NCI-H128 (cell line): ENCODE measurements at regions not wholly inside any gene's neighbourhood (a gene's known extent, or its start where the extent isn't known, plus 50 kb on each side); places are given as distances from the start of the nearest gene placed in this dataset.
"Not testable (repeated sequence)": the region's sequence is repeated elsewhere in the genome, so short reads cannot be mapped to it uniquely, and the experiment has no call there.

Experiments
- DNase-seq: peaks from one replicate; lab custom pipeline; 2025; ENCODE audit not compliant: unreplicated experiment; lab: John Stamatoyannopoulos, UW

DNA sequence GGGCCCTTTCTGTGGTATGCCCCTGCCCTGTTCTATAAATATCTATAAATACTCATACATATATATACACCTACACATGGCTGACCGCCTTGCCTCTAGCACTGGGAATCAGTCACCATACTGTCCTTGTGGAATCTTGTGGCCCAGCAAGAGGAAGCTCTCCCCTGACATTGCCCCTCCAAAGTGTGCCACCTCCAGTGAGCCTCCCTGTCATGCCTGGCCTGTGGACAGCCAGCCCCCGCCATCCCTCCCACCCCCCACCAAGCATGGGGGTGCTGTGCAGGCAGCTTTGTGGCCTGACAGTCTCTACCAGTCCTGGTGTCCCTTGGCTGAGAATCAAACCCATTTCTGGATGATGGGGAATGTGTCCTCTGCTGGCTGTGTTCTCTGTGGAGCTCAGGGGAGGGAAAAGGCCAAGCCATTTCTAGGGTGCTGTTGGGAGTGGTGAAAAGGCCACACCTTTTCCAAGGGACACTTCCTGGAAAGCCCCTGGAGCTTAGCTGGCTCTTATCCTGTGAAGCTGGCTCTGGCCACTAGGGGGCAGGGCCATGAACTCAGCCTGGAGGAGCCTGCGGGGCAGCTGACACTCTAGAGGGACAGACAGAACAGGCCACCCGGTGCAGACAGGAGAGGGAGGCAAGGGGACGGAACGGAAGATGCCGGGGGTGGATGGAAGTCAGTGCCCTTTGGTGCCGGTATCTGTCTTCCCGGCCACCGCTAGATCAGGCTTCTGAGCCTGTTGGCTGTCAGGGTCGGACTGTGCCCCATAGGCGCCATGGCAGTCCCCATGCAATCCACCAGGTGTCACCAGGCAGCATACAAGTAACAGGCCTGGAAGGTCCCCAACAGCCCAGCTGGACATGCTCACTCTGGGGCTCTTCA is 167.2 kb downstream of the TBC1D2B start:
- not testable (repeated sequence) for DNase-seq

DNA sequence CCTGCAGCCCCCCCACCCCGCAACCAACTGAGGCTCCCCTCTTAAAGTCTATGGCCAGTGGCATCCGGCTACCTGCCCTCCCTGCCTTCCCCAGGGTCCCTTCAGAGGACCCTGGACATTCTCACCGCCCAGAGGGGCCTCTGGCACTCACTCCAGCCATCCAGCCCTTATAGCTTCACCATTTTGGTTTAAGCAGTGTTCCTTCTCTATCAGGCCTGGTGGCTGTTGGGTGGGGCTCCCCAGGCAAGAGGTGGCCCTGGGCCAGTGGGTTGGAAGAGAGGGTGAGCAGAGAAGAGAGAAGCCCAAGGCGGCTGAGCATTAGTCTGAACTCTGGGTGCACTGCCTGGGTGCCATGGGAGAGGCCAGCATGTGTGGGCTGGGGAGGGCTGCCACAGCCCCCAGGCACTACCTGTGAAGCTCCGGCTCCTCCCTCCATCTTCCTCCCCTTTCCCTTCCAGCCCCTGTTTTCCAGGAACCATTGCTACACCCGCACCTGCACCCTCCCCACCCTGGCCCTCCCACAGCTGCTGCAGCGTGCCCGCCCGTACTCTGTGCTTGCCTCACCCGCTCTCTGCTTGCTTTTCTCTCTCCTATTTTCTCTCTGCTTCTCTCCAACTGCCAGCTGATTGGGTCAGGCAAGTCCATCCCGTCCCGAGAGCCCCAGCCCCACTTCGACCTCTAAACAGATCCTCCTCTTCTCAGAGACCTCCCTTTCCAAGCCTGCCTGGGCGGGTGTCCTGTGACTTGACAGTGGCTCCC is 168.2 kb downstream of the TBC1D2B start:
- no peak for DNase-seq

DNA sequence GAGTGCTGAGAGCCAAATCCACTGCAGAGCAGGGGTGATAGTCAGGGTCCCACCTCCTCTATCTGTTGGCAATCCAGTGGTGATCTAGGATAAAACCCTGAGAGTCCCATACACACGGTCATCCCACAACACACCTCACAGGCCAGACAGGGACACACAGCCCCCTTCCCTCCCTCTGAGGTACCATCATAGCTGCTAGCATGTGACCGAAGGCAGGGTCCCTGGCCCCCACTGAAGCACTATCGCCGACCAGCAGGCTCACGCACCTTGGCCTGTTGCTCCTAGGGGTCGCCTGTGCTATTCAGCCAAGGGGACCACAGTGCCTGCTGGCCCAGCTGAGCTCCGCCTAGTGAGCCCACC is 168.8 kb downstream of the TBC1D2B start:
- DNase-seq: not testable (repeated sequence)

DNA sequence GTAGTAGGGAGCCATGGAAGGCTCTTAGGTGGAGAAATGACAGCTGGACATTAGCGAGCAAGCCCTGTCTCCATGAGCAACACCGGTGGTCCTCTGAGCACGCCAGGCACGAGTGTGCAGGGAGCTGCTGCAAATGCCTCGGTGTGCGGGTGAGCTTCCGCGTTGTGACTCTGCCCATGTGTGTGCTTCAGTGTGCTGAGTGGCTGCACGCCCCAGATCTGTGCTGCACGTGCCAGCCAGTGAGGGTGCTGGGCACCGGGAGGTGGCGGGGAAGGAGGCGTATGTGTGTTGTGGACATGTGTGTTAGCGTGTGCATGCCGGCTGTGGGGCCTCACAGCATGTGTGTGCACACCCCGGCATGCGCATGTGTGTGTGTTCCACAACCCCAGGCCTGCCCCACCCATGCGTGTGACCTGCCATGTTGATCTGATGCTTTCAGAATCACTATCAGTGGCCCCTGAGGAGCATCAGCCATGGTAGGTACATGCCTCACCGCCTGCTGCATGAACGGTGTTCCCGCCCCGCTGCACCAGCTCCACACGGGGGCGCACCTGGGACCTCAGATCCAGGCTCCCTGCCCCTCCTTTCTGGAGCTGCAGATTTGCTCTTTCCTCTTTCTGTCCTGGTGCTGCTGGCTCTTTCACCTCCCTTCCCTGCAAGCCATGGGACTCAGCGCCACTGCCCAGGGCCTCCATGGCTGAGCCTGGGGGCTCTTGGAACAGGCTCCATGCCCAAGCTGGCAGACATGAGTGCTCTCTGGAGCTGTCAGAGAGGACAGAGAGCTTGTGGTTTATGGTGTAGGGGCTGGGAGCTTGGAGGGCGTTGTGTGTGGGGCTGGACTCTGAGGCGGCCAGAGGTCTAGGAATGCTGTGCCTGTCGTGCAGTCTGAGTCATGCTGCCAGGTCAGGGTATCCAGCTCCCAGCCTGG is 169.4 kb downstream of the TBC1D2B start:
- no peak for DNase-seq

DNA sequence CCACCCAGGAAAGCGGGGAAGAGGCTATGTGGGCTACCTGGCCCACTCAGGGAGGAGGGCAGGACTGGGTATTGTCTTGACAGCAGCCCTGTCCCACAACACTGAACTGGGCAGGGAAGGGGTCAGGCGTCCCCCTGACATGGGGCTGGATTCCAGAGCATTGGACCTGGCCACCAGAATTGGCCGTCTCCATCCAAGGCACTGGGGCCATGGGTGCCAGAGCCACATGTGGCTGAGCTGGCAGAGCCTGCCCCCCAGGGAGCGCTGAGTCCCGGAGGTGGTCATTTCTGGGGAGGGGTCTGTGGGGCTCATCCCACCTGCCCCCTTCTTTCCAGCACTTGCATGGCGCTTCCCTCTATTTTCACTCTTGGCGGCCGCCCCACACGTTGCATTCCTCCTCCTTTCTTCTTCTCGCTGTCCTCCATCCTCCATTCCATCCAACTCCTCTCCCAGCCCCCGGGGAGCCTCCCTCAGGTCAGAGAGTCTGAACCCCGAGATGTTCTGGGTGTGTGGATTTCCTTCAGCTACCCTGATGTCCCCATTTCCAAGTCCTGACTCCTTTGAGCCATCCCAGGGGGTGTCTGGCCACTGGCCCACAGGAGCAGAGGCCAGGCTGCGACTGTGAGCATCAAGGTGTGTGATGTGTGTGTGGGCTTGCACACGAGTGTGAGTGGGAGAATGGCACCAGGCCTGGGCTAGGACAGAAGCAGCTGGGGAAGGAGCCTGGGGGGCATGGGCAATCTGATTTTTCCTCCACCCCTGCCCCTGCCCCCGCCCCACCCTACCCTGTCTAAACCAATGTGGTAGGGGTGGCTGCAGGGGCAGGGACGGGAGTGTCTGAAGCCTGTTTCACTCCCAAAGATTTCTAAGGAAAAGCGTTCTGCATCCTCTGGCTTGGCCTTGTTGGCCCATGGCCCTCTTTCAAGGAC is 171.2 kb downstream of the TBC1D2B start:
- not testable (repeated sequence) for DNase-seq

DNA sequence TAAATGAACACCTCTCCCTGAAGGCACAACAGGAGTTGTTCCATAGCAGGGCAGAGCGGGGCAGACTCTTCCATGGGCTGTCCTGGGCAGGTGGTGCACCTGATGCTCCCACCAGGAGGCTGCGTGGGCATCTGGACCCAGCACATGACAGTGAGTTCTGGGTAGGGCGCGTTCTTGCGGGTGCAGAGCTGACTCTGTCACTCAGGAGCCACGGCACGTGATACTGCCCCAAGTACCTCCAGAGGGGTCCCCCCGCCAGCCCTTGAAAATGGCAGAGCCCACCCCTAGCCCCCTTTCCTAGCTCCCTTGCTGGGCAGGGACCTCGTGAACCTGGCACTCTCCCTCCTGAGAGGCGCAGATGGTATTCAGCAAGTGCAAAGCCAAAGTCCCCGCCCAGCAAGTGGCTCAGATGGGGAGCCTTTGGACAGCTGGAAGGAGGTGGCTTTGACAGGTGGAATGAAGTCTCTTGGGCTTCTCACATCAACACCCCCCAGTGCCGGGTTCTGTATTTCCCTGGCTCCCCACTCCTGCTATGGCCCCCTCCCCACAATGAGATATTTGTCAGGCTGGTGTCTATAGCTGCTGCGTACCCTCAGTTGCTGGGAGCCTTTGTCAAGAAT is 172.1 kb downstream of the TBC1D2B start:
- no peak for DNase-seq

DNA sequence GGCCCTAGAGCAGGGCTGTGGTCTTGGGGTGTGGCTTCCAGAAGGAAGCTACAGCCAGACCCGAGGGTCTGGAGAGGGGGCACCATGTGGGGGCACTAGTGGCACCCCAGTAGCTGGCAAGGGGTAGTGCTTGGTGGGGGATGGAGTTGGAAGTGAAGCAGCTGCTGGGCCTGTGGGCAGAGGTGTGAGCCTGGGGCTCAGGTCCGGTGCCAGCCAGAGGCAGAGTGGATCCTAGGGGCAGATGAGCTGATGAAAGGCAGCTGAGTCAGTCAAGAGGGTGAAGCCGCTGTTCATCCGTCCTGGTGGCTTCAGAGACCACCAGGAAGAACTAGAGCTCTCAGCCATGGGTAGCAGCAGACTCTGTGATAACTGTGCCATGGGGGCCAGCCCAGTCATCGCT is 172.6 kb downstream of the TBC1D2B start:
- DNase-seq: no peak

DNA sequence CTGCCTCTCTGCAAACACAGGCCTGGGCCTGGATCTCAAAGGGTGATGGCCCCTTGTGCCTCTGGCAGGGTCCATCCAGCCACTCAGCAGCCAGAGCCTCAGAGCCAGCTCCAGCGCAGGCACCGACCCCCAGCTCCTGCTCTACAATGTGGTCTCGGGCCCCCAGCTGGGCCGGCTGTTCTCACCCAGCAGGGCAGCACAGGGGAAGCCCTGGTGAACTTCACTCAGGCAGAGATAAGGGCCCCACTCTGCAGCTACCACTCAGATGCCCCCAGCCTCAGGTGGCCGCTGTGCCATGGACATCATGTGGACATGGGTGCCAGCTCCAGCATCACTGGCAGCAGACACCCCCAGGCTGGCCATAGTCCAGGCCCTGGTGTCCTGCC is 173.1 kb downstream of the TBC1D2B start:
- DNase-seq: no peak

DNA sequence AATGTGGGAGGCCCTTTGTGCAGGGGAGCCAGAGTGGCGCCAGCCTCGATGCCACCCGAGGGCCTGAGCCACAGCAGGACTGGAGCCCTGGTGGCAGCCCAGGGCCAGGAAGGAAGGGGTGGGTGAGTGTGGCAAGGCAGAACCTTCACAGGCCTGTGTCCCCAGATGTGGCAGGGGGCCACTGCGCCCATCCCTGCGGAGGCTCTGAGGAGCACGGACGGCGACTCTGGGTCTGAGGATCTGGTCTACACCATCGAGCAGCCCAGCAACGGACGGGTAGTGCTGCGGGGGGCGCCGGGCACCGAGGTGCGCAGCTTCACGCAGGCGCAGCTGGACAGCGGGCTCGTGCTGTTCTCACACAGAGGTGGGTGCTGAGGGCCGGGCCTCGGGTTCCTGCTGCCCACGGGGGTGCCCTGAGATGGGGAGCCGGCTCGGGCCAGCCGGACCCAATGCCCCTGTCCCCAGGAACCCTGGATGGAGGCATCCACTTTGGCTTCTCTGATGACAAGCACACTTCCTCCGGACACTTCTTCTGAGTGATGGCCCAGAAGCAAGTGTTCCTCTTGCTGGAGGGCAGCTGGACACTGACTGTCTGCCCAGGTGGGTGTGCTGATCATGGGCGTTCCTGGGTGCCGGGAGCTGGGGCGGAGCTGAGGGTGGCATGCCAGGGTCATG is 173.6 kb downstream of the TBC1D2B start:
- not testable (repeated sequence) for DNase-seq

DNA sequence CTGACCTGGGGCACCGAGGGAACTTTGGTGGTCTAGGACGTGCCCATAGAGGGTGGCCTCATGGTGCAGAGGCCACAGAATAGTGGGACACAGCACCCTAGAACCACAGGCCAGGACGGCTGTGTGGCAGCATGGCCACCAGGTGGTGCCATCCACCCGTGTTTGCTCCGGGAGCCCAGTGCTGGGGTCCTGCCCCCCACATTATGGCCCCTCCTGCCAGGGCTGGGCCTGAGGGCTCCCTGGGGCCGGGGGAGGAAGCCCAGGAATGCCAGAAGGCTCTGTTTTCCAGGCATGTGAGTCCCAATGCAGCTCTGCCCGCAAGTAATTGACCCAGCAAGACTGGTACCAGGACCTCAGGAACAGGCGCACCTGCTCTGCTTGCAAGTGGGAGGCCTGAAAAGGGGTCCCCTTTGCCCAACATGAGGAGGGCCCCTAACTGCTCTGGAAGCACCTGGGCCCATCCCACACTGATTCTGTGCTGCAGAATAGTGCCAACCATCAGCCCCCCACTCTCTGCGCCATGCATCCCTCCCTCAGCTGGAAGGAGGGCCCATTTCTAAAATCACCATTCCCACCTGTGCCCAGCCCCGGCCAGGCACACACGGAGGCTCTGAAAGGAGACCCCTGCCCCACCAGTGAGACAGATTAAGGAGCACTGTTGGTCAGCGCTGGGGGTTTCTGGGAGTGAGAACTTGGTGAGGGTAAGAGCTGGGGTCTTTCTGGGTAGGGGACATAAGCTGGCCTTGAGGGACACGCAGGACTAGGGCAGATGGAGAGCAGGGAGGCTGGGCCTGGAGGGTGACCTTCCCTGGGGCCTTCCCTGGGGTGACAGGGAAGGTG is 174.4 kb downstream of the TBC1D2B start:
- not testable (repeated sequence) for DNase-seq

DNA sequence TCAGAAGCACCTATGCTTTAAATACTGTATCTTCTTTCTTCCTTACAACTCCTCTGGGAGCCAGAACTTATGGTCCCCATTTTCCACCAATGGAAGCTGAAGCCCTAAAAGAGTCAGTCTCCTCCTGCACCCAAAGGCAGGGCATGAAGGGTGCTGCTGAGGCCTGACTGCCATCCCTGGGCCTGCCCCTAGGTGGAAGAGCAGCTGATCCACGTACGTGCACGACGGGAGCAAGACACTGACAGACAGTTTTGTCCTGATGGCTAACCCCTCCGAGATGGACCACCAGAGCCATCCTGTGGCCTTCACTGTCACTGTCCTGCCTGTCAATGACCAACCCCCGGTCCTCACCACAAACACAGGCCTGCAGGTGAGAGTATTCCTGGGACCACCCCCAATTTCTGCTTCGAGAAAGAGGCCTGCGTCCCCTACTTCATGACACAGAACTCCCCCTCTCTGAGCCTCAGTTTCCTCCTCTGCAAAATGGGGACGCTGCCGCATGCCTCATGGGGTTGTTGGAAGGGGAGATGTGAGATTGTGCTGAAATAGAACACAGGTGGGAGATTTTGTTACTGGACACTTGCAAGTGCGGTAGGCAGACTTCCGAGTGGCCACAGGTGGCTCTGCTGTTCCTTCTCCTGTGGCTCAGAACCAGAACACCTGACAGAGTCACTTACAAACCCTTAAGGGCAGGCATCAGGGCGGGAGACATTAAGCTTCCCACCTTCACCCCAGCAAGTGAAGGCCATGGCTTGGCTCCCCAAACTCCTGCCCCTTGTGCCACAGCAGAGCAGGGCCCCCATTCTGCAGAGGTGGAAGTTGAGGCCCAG is 175.4 kb downstream of the TBC1D2B start:
- DNase-seq: no peak

DNA sequence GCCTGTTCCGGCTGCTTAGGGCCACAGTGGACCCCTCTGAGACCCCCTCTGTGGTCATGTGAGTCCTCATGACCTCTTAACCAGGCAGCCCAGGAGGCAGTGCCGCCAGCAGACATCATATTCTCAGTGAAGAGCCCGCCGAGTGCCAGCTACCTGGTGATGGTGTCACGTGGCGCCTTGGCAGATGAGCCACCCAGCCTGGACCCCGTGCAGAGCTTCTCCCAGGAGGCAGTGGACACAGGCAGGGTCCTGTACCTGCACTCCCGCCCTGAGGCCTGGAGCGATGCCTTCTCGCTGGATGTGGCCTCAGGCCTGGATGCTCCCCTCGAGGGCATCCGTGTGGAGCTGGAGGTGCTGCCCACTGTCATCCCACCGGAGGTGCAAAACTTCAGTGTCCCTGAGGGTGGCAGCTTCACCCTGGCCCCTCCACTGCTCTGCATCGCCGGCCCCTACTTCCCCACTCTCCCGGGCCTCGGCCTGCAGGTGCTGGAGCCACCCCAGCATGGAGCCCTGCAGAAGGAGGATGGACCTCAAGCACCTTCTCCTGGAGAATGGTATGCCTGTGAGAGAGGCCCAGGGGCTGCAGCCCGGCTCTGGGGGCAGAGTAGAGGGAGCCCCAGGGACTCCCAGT is 176.1 kb downstream of the TBC1D2B start:
- no peak for DNase-seq

DNA sequence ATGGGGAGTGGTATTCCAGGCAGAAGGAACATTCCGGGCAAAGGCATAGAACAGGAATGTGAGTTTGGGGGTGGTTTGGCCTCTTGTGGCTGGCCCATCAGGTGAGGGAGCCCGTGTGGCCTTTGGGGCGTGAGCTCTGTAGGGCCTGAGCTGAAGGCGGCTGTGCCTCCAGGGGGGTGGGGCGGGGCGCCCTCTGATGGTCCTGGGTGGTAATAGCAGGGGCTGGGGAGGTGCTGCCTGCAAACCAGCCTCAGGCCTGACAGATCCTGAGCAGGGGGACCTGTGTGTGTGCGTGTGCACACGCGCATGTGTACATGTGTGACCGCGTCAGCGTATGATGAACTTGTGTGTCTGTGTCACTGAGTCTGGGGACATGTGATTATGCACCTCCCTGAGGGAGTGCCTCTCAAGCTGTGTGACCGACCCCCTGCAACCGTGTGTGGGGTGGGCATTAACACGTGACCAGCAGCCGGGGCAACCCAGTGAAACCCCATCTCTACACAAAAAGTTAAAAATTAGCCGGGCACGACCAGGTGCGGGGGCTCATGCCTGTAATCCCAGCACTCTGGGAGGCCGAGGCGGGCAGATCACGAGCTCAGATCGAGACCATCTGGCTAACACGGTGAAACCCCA is 177.1 kb downstream of the TBC1D2B start:
- not testable (repeated sequence) for DNase-seq

DNA sequence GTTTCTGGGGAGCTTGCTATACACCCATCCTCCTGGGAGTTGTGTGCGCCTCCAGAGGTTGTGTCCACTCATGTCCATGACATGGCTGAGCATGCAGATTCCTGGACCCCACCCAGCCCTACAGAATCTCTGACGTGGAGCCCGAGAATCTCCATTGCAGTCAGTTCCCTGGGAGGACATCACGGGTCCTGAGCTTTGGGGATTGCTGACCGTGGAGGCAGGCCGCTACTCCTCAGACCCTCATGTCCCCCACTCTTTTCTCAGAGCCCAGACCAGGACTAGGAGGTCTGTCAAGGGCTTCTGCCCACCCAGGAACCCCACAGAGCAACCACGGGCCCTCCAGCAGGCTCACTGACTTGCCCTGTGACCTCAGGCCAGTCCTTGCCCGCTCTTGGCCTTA is 177.7 kb downstream of the TBC1D2B start:
- DNase-seq: not testable (repeated sequence)

DNA sequence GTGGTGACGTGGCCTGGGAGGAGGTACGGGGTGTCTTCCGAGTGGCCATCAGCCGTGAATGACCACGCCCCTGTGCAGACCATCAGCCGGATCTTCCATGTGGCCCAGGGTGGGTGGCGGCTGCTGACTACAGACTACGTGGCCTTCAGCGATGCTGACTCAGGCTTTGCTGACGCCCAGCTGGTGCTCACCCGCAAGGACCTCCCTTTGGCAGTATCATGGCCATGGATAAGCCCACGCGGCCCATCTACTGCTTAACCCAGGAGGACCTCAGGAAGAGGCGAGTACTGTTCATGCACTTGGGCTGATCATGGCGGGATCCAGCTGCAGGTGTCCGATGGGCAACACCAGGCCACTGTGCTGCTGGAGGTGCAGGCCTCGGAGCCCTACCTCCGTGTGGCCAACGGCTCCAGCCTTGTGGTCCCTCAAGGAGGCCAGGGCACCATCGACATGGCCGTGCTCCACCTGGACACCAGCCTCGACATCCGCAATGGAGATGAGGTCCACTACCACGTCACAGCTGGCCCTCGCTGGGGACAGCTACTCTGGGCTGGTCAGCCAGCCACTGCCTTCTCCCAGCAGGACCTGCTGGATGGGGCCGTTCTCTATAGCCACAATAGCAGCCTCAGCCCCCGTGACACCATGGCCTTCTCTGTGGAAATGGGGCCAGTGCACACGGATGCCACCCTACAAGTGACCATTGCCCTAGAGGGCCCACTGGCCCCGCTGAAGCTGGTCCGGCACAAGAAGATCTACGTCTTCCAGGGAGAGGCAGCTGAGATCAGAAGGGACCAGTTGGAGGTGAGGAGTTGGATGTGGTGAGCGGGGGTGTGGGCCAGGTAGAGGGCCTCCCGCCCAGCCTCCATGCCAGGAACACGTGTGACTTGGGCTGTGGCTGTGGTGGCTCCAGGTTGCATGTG is 178.4 kb downstream of the TBC1D2B start:
- no peak for DNase-seq
